ENCODE measurements at regions not wholly inside any gene's neighbourhood (a gene's known extent, or its start where the extent isn't known, plus 50 kb on each side); places are given as distances from the start of the nearest gene placed in this dataset.

- no peak for TF ChIP-seq CTCF (IDR thresholded peaks at IDR 0.05; ENCODE audit: insufficient read depth, low read length)
- TF ChIP-seq REST (IDR thresholded peaks at IDR 0.05; ENCODE audit: insufficient replicate concordance, low read depth) = no peak
Observed at GRCh38 chr1:19021845-19022244, 65.4 kb upstream of the IFFO2 start.
